SK-N-SH treated with all-trans-retinoic acid at 6 μM for 48 hours (cell line): ENCODE measurements at regions not wholly inside any gene's neighbourhood (a gene's known extent, or its start where the extent isn't known, plus 50 kb on each side); places are given as distances from the start of the nearest gene placed in this dataset.

ENCODE experiments used
- ATAC-seq: fragments of 200-7000 bp; cut with Tn5 transposase; 3 replicates; pipeline ENCODE4 v1.9.1; 2020; ENCODE audit warnings: mild to moderate bottlenecking, moderate library complexity
- ARNTL ChIP-seq: fragments of 450-650 bp; formaldehyde crosslinking; IDR thresholded peaks from 2 replicates; pipeline ENCODE4 v1.5.0; 2020; ENCODE audit warnings: low read depth, mild to moderate bottlenecking, moderate library complexity, borderline replicate concordance
- BACH2 ChIP-seq: fragments of 250-450 bp; sonication (Bioruptor Pico); IDR thresholded peaks from 2 replicates; pipeline ENCODE4 v1.9.0; 2021; ENCODE audit warnings: mild to moderate bottlenecking, borderline replicate concordance
- CREB5 ChIP-seq: fragments of 250-450 bp; sonication (Bioruptor Pico); IDR thresholded peaks from 2 replicates; pipeline ENCODE4 v1.5.1; 2020; ENCODE audit warnings: low read depth, mild to moderate bottlenecking, moderate library complexity
- CSDC2 ChIP-seq: fragments of 250-450 bp; sonication (Bioruptor Pico); IDR thresholded peaks from 2 replicates; pipeline ENCODE4 v1.5.0; 2020; ENCODE audit warnings: mild to moderate bottlenecking, moderate library complexity
- ESRRG ChIP-seq: fragments of 250-450 bp; sonication (Bioruptor Pico); IDR thresholded peaks from 2 replicates; pipeline ENCODE4 v1.6.1; 2021; ENCODE audit warnings: mild to moderate bottlenecking
- GLIS3 ChIP-seq: fragments of 250-450 bp; sonication (Bioruptor Pico); IDR thresholded peaks from 2 replicates; pipeline ENCODE4 v1.5.0; 2020; ENCODE audit warnings: mild to moderate bottlenecking, moderate library complexity
- ISL1 ChIP-seq: fragments of 250-450 bp; sonication (Bioruptor Pico); IDR thresholded peaks from 2 replicates; pipeline ENCODE4 v2.1.2; 2022; ENCODE audit warnings: mild to moderate bottlenecking, moderate library complexity
- OSR1 ChIP-seq: fragments of 250-450 bp; sonication (Bioruptor Pico); IDR thresholded peaks from 2 replicates; pipeline ENCODE4 v1.8.0; 2022; ENCODE audit warnings: moderate library complexity, mild to moderate bottlenecking, inconsistent platforms
- PATZ1 ChIP-seq: fragments of 250-450 bp; sonication (Bioruptor Pico); IDR thresholded peaks from 2 replicates; pipeline ENCODE4 v1.8.0; 2020; ENCODE audit warnings: mild to moderate bottlenecking, moderate library complexity, borderline replicate concordance
- PPARA ChIP-seq: fragments of 250-450 bp; sonication (Bioruptor Pico); IDR thresholded peaks from 2 replicates; pipeline ENCODE4 v1.5.0; 2020; ENCODE audit warnings: mild to moderate bottlenecking, borderline replicate concordance
- RARB ChIP-seq: fragments of 250-450 bp; sonication (Bioruptor Pico); IDR thresholded peaks from 2 replicates; pipeline ENCODE4 v1.8.0; 2021; ENCODE audit warnings: mild to moderate bottlenecking, moderate library complexity
- TCF4 ChIP-seq: fragments of 250-450 bp; sonication (Bioruptor Pico); IDR thresholded peaks from 2 replicates; pipeline ENCODE4 v1.8.0; 2021; ENCODE audit warnings: mild to moderate bottlenecking, moderate library complexity, borderline replicate concordance
- TOX ChIP-seq: fragments of 250-450 bp; sonication (Bioruptor Pico); IDR thresholded peaks from 2 replicates; pipeline ENCODE4 v1.8.0; 2021; ENCODE audit warnings: mild to moderate bottlenecking, moderate library complexity, borderline replicate concordance
- ZC3H10 ChIP-seq: fragments of 250-450 bp; sonication (Bioruptor Pico); IDR thresholded peaks from 2 replicates; pipeline ENCODE4 v1.5.1; 2021; ENCODE audit warnings: mild to moderate bottlenecking, moderate library complexity
- ZFP3 ChIP-seq: fragments of 250-450 bp; sonication (Bioruptor Pico); IDR thresholded peaks from 2 replicates; pipeline ENCODE4 v1.5.0; 2020; ENCODE audit warnings: mild to moderate bottlenecking, moderate library complexity
- ZNF70 ChIP-seq: fragments of 450-650 bp; formaldehyde crosslinking; IDR thresholded peaks from 2 replicates; pipeline ENCODE4 v1.5.0; 2020; ENCODE audit warnings: mild to moderate bottlenecking, moderate library complexity
- ZNF8 ChIP-seq: fragments of 450-650 bp; formaldehyde crosslinking; IDR thresholded peaks from 2 replicates; pipeline ENCODE4 v1.5.0; 2020; ENCODE audit warnings: mild to moderate bottlenecking, moderate library complexity
- TF ChIP-seq, protein P1 (sequence below): fragments of 250-450 bp; sonication (Bioruptor Pico); IDR thresholded peaks from 2 replicates; pipeline ENCODE4 v1.8.0; 2021; ENCODE audit warnings: low read depth, mild to moderate bottlenecking, moderate library complexity, borderline replicate concordance
- TF ChIP-seq, protein P2 (sequence below): fragments of 250-450 bp; sonication (Bioruptor Pico); IDR thresholded peaks from 2 replicates; pipeline ENCODE4 v1.5.0; 2020; ENCODE audit warnings: mild to moderate bottlenecking, moderate library complexity
- TF ChIP-seq, protein P3 (sequence below): fragments of 250-450 bp; sonication (Bioruptor Pico); IDR thresholded peaks from 2 replicates; pipeline ENCODE4 v1.5.1; 2021; ENCODE audit warnings: mild to moderate bottlenecking, moderate library complexity

DNA sequence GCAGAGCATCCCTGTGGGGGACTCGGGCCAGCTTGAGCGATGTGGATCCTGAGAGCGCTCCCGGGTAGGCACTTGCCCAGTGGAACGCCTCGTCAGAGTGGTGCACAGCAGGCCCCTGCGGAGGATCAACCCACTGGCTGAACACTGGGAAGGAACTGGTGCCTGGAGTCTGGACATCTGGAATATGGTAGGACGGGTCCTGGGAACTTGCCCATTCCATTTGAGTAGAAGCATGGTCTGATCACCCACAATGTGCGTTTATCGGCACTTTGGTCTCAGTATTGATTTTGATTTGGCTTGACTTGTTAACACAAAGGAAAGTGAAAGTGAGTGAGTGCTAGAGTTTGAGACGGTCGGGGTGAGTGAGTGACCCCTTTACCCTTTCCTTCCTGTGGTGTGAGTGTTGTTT, 1336.2 kb upstream of the CHAC2 start:
- no peak for ATAC-seq
- TF ChIP-seq ZFP3 = no peak
- TF ChIP-seq, protein P1, sequence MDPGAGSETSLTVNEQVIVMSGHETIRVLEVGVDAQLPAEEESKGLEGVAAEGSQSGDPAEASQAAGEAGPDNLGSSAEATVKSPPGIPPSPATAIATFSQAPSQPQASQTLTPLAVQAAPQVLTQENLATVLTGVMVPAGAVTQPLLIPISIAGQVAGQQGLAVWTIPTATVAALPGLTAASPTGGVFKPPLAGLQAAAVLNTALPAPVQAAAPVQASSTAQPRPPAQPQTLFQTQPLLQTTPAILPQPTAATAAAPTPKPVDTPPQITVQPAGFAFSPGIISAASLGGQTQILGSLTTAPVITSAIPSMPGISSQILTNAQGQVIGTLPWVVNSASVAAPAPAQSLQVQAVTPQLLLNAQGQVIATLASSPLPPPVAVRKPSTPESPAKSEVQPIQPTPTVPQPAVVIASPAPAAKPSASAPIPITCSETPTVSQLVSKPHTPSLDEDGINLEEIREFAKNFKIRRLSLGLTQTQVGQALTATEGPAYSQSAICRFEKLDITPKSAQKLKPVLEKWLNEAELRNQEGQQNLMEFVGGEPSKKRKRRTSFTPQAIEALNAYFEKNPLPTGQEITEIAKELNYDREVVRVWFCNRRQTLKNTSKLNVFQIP (CRISPR knock-in tag) = no peak
- TF ChIP-seq ZC3H10 (CRISPR knock-in tag) = no peak
- no peak for TF ChIP-seq ISL1 (CRISPR knock-in tag)
- TF ChIP-seq ZNF8 = no peak
- no peak for TF ChIP-seq BACH2 (CRISPR knock-in tag)
- no peak for TF ChIP-seq PATZ1 (CRISPR knock-in tag)
- no peak for TF ChIP-seq ZNF70
- no peak for TF ChIP-seq ESRRG (CRISPR knock-in tag)

DNA sequence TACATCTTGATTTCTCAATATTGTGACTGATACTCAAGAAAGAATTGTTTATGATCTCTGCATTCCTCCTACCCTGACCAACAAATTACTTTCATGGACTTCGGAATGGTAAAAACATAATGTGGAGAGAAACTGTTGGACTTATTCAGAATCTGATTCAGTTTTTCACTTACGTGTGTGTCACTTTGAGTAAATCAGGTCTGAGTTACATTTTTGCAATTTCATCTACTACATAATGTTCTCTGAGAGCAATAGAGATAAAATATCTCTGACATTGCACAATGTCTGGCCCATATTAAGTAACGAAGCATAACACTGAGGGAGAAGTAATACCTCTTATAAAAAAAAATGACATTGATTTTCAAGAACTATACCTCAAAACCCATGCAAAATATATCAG, 1337.9 kb upstream of the CHAC2 start:
- no peak for ATAC-seq
- TF ChIP-seq, protein P2, sequence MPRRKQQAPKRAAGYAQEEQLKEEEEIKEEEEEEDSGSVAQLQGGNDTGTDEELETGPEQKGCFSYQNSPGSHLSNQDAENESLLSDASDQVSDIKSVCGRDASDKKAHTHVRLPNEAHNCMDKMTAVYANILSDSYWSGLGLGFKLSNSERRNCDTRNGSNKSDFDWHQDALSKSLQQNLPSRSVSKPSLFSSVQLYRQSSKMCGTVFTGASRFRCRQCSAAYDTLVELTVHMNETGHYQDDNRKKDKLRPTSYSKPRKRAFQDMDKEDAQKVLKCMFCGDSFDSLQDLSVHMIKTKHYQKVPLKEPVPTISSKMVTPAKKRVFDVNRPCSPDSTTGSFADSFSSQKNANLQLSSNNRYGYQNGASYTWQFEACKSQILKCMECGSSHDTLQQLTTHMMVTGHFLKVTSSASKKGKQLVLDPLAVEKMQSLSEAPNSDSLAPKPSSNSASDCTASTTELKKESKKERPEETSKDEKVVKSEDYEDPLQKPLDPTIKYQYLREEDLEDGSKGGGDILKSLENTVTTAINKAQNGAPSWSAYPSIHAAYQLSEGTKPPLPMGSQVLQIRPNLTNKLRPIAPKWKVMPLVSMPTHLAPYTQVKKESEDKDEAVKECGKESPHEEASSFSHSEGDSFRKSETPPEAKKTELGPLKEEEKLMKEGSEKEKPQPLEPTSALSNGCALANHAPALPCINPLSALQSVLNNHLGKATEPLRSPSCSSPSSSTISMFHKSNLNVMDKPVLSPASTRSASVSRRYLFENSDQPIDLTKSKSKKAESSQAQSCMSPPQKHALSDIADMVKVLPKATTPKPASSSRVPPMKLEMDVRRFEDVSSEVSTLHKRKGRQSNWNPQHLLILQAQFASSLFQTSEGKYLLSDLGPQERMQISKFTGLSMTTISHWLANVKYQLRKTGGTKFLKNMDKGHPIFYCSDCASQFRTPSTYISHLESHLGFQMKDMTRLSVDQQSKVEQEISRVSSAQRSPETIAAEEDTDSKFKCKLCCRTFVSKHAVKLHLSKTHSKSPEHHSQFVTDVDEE = no peak
- no peak for TF ChIP-seq CREB5
- no peak for TF ChIP-seq GLIS3 (CRISPR knock-in tag)
- no peak for TF ChIP-seq ARNTL (CRISPR knock-in tag)
- TF ChIP-seq OSR1 (CRISPR knock-in tag) = no peak
- TF ChIP-seq PPARA (CRISPR knock-in tag) = no peak
- no peak for TF ChIP-seq ZFP3
- no peak for TF ChIP-seq CSDC2 (CRISPR knock-in tag)
- TF ChIP-seq TOX = no peak
- TF ChIP-seq, protein P1 (CRISPR knock-in tag) = no peak
- TF ChIP-seq, protein P3, sequence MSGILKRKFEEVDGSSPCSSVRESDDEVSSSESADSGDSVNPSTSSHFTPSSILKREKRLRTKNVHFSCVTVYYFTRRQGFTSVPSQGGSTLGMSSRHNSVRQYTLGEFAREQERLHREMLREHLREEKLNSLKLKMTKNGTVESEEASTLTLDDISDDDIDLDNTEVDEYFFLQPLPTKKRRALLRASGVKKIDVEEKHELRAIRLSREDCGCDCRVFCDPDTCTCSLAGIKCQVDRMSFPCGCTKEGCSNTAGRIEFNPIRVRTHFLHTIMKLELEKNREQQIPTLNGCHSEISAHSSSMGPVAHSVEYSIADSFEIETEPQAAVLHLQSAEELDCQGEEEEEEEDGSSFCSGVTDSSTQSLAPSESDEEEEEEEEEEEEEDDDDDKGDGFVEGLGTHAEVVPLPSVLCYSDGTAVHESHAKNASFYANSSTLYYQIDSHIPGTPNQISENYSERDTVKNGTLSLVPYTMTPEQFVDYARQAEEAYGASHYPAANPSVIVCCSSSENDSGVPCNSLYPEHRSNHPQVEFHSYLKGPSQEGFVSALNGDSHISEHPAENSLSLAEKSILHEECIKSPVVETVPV (CRISPR knock-in tag) = no peak
- TF ChIP-seq ESRRG (CRISPR knock-in tag) = no peak
- TF ChIP-seq TCF4 (CRISPR knock-in tag) = no peak
- no peak for TF ChIP-seq RARB (CRISPR knock-in tag)
- no peak for TF ChIP-seq BACH2 (CRISPR knock-in tag)

- TF ChIP-seq RARB (CRISPR knock-in tag) (no peak), TCF4 (CRISPR knock-in tag) (no peak), PATZ1 (CRISPR knock-in tag) (no peak), TOX (no peak)
- TF ChIP-seq, protein P2 = no peak
- TF ChIP-seq, protein P3 (CRISPR knock-in tag) = no peak
- ATAC-seq = no peak
Measured at GRCh38 chr2:52429171-52429570, 1338.4 kb upstream of the CHAC2 start.
